Ecto neural progenitor cell (in vitro differentiated cells): ENCODE measurements at regions not wholly inside any gene's neighbourhood (a gene's known extent, or its start where the extent isn't known, plus 50 kb on each side); places are given as distances from the start of the nearest gene placed in this dataset.
"Not testable (repeated sequence)": the region's sequence is repeated elsewhere in the genome, so short reads cannot be mapped to it uniquely, and the experiment has no call there.

ENCODE experiments used
- DNase-seq: peaks from one replicate; pipeline ENCODE4 v3.0.0-alpha.2; 2018; ENCODE audit warnings: low spot score

- DNase-seq: no peak
These were observed 102.3 kb upstream of the LARP1 start for GRCh38 chr5:154652746-154653417.

DNA sequence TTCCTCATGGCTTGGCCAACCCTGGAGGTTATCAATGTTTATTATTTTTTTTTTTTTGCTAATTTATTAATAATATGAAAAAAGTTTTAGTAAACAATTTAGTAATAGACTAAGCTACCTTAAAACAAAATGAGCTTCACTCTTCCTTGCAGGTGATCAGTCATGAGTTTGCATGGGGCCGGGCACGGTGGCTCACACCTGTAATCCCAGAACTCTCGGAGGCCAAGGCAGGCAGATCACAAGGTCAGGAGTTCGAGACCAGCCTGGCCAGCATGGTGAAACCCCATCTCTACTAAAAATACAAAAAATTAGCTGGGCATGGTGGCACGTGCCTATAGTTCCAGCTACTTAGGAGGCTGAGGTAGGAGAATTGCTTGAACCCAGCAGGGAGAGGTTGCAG is 103.4 kb upstream of the LARP1 start:
- not testable (repeated sequence) for DNase-seq

DNA sequence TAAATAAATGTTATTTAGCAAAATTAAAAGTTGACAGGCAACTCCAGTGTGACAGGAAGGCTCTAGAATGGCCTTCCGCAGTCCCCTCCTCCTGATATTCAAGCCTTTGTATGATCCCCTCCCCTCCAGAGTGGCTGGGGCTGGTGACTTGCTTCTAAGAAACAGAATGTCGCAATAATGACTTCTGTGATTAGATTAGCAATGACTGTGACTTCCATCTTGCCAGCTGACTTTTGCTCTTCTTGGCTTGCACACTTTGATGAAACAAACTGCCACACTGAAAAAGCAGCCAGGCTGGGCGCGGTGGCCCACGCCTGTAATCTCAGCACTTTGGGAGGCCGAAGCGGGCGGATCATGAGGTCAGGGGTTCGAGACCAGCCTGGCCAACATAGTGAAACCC is 106.5 kb upstream of the LARP1 start:
- DNase-seq: no peak

DNA sequence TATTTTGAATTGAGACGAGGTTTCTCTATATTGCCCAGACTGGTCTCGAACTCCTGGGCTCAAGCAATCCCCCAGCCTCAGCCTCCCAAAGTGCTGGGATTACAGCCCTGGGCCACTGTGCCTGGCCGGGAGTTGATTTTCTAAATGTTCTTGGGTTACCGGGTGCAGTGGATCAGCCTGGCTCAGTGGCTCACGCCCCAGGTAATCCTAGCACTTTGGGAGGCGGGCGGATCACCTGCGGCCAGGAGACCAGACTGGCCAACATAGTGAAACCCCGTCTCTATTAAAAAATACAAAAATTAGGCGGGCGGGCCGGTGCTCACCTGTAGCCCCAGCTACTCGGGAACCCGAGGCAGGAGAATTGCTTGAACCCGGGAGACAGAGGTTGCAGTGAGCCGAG is 106.9 kb upstream of the LARP1 start:
- DNase-seq: no peak

DNA sequence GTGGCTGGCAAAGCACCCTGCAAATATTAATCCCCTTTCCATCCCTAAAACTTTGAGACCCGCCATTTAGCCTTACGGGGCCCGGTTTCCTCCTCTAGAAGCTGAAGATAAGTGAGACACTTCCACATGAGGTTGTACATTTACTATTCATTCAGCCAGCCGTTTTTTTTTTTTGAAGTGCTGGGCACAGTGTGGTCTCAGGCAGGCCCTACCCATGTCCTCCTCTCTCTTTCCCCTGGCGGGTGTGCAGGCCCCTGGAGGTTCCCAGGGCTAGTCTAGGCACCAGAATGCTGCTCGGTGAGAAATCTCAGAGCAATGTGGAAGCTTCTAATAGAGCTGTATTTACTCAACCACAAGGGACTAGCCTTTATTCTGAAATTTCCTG is 107.4 kb upstream of the LARP1 start:
- no peak for DNase-seq

DNA sequence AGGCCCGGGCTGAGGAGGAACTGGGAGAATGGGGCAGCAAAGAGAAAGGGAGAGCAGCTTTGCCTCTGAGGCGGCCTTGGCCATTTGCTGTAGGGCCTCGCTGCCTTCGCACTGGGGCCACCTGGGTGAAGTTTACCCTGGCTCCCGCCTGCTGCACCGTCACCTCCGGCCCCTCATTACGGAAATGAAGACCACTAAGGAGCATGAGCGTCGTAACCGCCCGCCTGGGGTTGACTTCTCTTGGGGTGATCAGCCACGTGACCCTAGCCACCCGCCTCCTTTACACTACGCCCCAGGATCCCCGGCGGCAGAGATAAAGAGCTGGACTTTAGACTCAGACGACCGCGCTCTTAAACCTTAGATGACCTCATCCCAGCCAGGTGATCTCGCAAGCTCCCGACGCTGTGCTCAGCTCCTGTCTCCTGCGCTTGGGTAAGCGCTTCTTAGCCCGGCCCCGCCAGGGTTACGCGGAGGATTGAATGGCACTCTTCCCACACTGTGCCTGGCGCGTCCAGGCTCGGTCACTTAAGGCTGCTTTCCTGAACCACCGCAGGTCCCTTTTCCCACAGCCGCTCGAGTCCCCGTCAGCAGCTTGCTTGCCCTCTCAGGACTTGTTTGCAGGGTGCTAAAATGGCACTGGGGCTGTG is 107.9 kb upstream of the LARP1 start:
- peak; percentile 56 for DNase-seq

- DNase-seq: no peak
These were observed 108.4 kb upstream of the LARP1 start for GRCh38 chr5:154646745-154647113.

- DNase-seq: no peak
These were observed 110.3 kb upstream of the LARP1 start for GRCh38 chr5:154644745-154645411.

DNA sequence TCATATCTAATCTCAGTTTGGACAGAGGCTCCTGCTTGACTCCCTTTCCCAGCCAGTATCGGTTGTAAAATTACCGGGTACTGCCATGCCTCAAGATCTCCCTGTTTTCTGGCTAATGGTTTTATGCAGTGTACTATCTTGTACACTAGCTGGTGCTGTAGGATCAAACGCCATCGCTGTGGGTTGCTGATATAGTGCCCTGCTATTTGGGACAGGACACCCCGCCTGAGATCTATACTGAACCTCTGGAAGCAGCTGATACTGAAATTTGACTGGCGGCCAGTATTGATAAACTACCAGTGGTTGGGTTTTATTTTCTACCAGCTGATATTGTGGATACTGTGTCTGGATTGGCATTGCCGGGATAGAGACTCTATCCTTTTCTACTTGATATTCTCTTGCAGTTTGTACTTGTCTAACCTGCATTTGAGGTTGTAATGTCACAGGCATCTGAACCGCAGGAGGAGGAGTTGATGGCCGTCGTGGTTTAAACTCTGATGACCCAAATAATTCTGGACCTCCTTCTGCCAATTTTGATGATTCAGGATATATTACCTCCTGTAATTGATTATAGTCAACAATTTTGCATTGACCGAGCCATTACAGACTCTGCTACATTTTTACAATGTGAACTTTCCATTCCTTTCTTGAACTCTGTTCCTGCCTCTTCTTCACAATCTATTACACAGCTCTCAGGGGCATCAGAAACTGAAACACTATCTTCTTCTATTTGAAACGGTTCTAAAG is 112.5 kb upstream of the LARP1 start:
- no peak for DNase-seq

- DNase-seq: not testable (repeated sequence)
These were observed 114.9 kb upstream of the LARP1 start for GRCh38 chr5:154640213-154640831.

- DNase-seq: not testable (repeated sequence)
These were observed 118.4 kb upstream of the LARP1 start for GRCh38 chr5:154636786-154637185.

DNA sequence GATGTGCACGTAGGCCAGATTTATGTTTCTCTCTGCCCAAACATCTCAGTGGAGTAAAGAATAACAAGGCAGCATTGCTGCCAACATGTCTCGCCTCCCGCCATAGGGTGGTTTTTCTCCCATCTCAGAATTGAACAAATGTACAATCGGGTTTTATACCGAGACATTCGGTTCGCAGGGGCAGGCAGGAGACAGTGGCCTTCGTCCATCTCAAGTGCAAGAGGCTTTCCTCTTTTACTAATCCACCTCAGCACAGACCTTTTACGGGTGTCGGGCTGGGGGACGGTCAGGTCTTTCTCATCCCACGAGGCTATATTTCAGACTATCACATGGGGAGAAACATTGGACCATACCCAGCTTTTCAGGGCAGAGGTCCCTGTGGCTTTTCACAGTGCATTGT is 118.9 kb upstream of the LARP1 start:
- not testable (repeated sequence) for DNase-seq

DNA sequence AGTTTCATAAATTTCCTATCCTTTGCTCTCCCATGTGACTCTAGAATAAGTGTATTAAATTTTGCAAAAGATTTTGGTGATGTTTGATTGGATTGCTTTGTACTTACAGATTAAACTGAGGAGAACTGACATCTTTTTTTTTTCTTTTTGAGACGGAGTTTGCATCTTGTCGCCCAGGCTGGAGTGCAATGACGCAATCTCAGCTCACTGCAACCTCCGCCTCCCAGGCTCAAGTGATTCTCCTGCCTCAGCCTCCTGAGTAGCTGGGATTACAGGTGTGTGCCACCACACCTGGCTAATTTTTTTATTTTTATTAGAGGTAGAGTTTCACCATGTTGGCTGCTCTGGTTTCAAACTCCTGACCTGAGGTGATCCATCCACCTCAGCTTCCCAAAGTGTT is 121.4 kb upstream of the LARP1 start:
- DNase-seq: not testable (repeated sequence)

DNA sequence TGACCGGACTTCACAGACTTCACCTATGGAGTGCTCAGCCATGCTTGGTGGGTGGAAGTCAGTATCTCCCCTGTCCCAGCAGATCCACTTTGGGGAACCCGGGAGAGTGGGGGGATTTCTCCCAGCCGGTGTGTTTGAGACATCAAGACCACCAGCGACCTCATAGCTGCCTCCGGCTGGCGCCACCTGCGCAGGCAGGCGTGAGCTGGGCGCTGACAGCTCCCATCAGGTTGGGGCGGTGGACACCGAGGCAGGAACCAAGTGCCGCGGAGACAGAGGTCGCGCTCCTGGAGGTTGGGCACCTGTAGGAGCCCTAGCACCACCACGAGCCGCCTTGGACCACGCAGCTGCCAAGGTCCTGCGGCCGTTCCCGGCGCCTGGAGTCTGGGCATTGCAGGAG is 124.0 kb upstream of the LARP1 start:
- no peak for DNase-seq

DNA sequence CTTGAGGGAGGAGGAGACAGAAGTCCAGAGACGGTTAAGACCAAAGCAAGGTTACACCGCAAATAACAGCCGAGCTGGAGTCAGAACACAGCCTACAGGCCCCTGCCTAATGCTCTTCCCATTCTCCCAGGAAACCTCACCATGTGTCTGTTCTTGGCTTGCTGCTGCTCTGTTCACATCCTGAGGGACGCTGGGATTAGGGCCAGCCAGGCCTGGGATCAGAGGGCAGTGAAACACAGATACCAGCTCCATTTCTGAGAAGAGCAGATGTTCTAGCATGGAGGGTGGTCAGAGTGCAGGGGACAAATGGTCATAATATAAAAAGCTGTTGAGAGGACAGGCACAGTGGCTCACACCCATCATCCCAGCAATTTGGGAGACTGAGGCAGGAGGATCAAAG is 124.8 kb upstream of the LARP1 start:
- DNase-seq: no peak

DNA sequence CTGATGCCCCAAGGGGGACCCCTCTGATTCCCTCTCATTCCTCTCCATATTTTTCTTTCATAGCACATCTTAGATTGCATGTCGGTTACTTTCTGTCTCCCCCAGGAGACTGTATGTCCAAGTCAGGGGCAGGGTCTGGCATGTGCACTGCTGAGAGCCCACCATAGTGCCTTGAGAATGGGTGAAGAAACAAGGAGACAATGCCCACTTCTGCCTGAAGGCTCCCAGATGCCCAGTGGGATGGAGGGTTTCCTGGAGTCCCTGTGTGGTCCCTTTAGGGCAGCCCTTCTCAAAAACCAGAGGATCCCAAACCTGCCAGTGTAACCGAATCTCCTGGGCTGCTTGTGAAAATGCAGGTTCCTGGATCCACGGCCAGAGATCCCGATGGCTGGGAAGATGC is 126.5 kb upstream of the LARP1 start:
- DNase-seq: no peak

DNA sequence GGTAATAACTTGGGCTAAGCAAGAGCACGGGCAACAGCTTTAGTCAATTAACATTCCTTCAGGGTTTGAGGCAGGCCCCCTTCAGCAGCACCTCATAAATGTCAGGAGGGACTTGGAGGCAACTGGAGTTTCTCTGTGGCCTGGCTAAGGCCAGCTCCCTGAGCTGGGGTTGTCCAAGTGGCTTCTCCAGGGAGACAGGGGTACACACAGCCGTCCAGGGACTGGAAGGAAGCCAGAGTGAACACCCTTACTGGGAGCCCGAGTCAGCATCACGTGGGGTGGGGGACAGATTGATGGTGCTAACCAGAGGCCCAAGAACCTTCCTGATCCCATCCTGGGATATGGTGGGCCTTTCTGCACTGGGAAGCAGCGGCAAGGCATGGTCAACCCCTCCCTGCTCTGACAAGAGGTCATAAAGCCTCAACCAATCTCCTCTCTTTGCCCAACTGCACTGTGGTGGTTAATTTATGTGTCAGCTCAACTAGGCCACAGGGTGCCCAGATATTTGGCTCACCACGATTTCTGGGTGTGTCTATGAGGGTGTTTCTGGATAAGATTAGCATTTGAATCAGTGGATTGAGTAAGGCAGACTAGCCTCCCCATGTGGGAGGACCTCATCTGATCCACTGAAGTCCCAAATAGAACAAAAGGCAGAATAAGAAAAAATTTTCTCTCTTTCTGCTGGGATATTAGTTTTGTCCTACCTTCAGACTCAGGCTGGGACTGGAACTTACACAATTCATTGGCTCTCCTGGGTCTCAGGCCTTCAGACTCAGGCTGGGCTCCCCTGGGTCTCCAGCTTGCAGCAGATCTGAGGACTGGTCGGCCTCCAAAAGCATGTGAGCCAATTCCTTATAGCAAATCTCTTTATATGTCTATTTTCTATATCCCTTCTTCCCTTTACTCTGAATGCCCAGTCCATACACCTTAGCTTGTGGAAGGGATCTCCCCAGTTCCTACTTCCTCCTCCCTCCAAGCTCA is 127.2 kb upstream of the LARP1 start:
- no peak for DNase-seq

GRCh38 chr5:154626876-154627557 is 128.2 kb upstream of the LARP1 start:
- DNase-seq: no peak

- DNase-seq: no peak
These were observed 130.1 kb upstream of the LARP1 start for GRCh38 chr5:154625031-154625430.

GRCh38 chr5:154624341-154624740 is 130.8 kb upstream of the LARP1 start:
- no peak for DNase-seq

- no peak for DNase-seq
These were observed 134.8 kb upstream of the LARP1 start for GRCh38 chr5:154620411-154620810.
